IMR-90 (cell line): ENCODE measurements at regions not wholly inside any gene's neighbourhood (a gene's known extent, or its start where the extent isn't known, plus 50 kb on each side); places are given as distances from the start of the nearest gene placed in this dataset.

Source experiments
- ATAC-seq: fragments of 200-7000 bp; cut with Tn5 transposase; 2 replicates; pipeline ENCODE4 v1.9.1; 2020; ENCODE audit warnings: low read depth, mild to moderate bottlenecking, moderate library complexity
- BruUV-seq: library from RNA; stranded (reverse); fragments of 400-500 nt; replicated peaks from 2 replicates; lab custom pipeline; 2021; lab: Mats Ljungman, UMichigan
- CTCF ChIA-PET: fragments of 300-600 bp; formaldehyde crosslinking; extraction: SDS; loops from one replicate; lab custom pipeline; 2021; ENCODE audit warnings: antibody characterized with exemption; lab: Yijun Ruan, JAX
- POLR2A ChIA-PET: fragments of 300-600 bp; sonication (Branson Sonifier 250); formaldehyde crosslinking; loops from one replicate; lab custom pipeline; 2022; ENCODE audit warnings: antibody characterized with exemption; ENCODE audit not compliant: unreplicated experiment; lab: Charles Lee
- DNase-seq: peaks from one replicate; pipeline ENCODE4 v3.0.0; 2013
- H2AFZ ChIP-seq: replicated peaks from 2 replicates; pipeline ENCODE3; 2013; ENCODE audit warnings: low read length, mild to moderate bottlenecking; ENCODE audit not compliant: poor library complexity
- H2AK5ac ChIP-seq: 2 replicates; pipeline ENCODE4 v1.6.1; 2013; ENCODE audit warnings: low read depth, low read length, inconsistent platforms
- H2AK9ac ChIP-seq: replicated peaks from 2 replicates; pipeline ENCODE3; 2013; ENCODE audit warnings: mild to moderate bottlenecking, low read depth, low read length, moderate library complexity; ENCODE audit not compliant: poor library complexity
- H2BK120ac ChIP-seq: 2 replicates; pipeline ENCODE4 v1.6.1; 2013; ENCODE audit warnings: low read depth, low read length, inconsistent platforms
- H2BK15ac ChIP-seq: 3 replicates; pipeline ENCODE4 v1.6.1; 2013; ENCODE audit warnings: low read depth, low read length, inconsistent platforms
- H2BK20ac ChIP-seq: 2 replicates; pipeline ENCODE4 v1.6.1; 2013; ENCODE audit warnings: low read depth, mild to moderate bottlenecking, inconsistent platforms, low read length, moderate library complexity
- H2BK5ac ChIP-seq: 2 replicates; pipeline ENCODE4 v1.6.1; 2013; ENCODE audit warnings: mild to moderate bottlenecking, low read depth, low read length, inconsistent platforms; ENCODE audit not compliant: poor library complexity, severe bottlenecking
- H3K14ac ChIP-seq: replicated peaks from 2 replicates; pipeline ENCODE4 v1.6.1; 2013; ENCODE audit warnings: low read depth, low read length, inconsistent platforms
- H3K18ac ChIP-seq: 2 replicates; pipeline ENCODE4 v1.6.1; 2013; ENCODE audit warnings: low read depth, low read length, control low read depth
- H3K23ac ChIP-seq: 2 replicates; pipeline ENCODE4 v1.6.1; 2013; ENCODE audit warnings: low read depth, low read length, inconsistent platforms
- H3K27ac ChIP-seq: 2 replicates; pipeline ENCODE4 v1.5.1; 2013; ENCODE audit warnings: mild to moderate bottlenecking, control low read depth, low read length; ENCODE audit not compliant: insufficient read depth
- H3K27me3 ChIP-seq: 2 replicates; pipeline ENCODE4 v1.6.1; 2013; ENCODE audit warnings: low read length; ENCODE audit not compliant: control insufficient read depth, insufficient read depth
- H3K36me3 ChIP-seq: 2 replicates; pipeline ENCODE4 v1.6.1; 2013; ENCODE audit warnings: low read length, mixed read lengths; ENCODE audit not compliant: control insufficient read depth, insufficient read depth
- H3K4ac ChIP-seq: 2 replicates; pipeline ENCODE4 v1.6.1; 2013; ENCODE audit warnings: low read depth, low read length, inconsistent platforms
- H3K4me1 ChIP-seq: 2 replicates; pipeline ENCODE4 v1.6.1; 2013; ENCODE audit warnings: low read length, mixed read lengths; ENCODE audit not compliant: control insufficient read depth, insufficient read depth
- H3K4me2 ChIP-seq: 2 replicates; pipeline ENCODE4 v1.6.1; 2013; ENCODE audit warnings: low read depth, mild to moderate bottlenecking, control low read depth, low read length, moderate library complexity
- H3K4me3 ChIP-seq: 2 replicates; pipeline ENCODE4 v1.5.1; 2013; ENCODE audit warnings: low read depth, mild to moderate bottlenecking, control low read depth, low read length, moderate library complexity; ENCODE audit not compliant: insufficient read depth
- H3K56ac ChIP-seq: 2 replicates; pipeline ENCODE4 v1.6.1; 2013; ENCODE audit warnings: low read length, inconsistent platforms; ENCODE audit not compliant: insufficient read depth; ENCODE audit errors: extremely low read depth
- H3K79me1 ChIP-seq, 2 experiments: 2 replicates each; pipeline ENCODE4 v1.6.1; 2013; ENCODE audit warnings: low read length in 2 of 2, inconsistent platforms in 1 of 2, low read depth in 1 of 2
- H3K9ac ChIP-seq: 2 replicates; pipeline ENCODE4 v1.6.1; 2013; ENCODE audit warnings: low read depth, low read length, control low read depth
- H3K9me1 ChIP-seq: 2 replicates; pipeline ENCODE4 v1.6.1; 2013; ENCODE audit warnings: low read length, inconsistent platforms; ENCODE audit not compliant: insufficient read depth
- H3K9me3 ChIP-seq: 2 replicates; pipeline ENCODE4 v1.6.1; 2013; ENCODE audit warnings: low read length; ENCODE audit not compliant: control insufficient read depth, insufficient read depth
- H4K20me1 ChIP-seq: 2 replicates; pipeline ENCODE4 v1.6.1; 2013; ENCODE audit warnings: low read length, inconsistent platforms; ENCODE audit not compliant: insufficient read depth
- H4K5ac ChIP-seq: 2 replicates; pipeline ENCODE4 v1.6.1; 2013; ENCODE audit warnings: mild to moderate bottlenecking, low read depth, low read length, control low read depth
- H4K8ac ChIP-seq, 2 experiments: 2 replicates each; pipeline ENCODE4 v1.6.1; 2013; ENCODE audit warnings: low read depth in 2 of 2, low read length in 2 of 2, control low read depth in 1 of 2, inconsistent platforms in 1 of 2
- H4K91ac ChIP-seq: 2 replicates; pipeline ENCODE4 v1.6.1; 2013; ENCODE audit warnings: low read depth, low read length, inconsistent platforms; ENCODE audit not compliant: insufficient read depth
- BHLHE40 ChIP-seq: fragments of 150-350 bp; IDR thresholded peaks from 2 replicates; pipeline ENCODE4 v1.6.1; 2016; ENCODE audit warnings: mild to moderate bottlenecking, low read depth, low read length
- CEBPB ChIP-seq: IDR thresholded peaks from 2 replicates; pipeline ENCODE4 v1.6.1; 2012; ENCODE audit warnings: low read depth, low read length, improper control_type of control experiment
- CHD1 ChIP-seq: IDR thresholded peaks from 2 replicates; pipeline ENCODE4 v1.6.1; 2012; ENCODE audit warnings: low read depth, low read length, improper control_type of control experiment
- FOS ChIP-seq: fragments of 150-350 bp; IDR thresholded peaks from 2 replicates; pipeline ENCODE4 v1.6.1; 2016; ENCODE audit warnings: low read depth, low read length
- MAFK ChIP-seq: IDR thresholded peaks from 2 replicates; pipeline ENCODE4 v1.6.1; 2012; ENCODE audit warnings: low read depth, low read length, improper control_type of control experiment
- MAZ ChIP-seq: IDR thresholded peaks from 2 replicates; pipeline ENCODE4 v1.6.1; 2012; ENCODE audit warnings: low read depth, mild to moderate bottlenecking, low read length, improper control_type of control experiment, moderate library complexity, borderline replicate concordance
- MXI1 ChIP-seq: IDR thresholded peaks from 2 replicates; pipeline ENCODE4 v1.6.1; 2012; ENCODE audit warnings: low read depth, mild to moderate bottlenecking, low read length, moderate library complexity, borderline replicate concordance
- NFE2L2 ChIP-seq: fragments of 150-350 bp; IDR thresholded peaks from 2 replicates; pipeline ENCODE4 v1.6.1; 2016; ENCODE audit warnings: low read depth, mild to moderate bottlenecking, low read length
- POLR2A ChIP-seq: IDR thresholded peaks from 2 replicates; pipeline ENCODE4 v1.6.1; 2012; ENCODE audit warnings: mild to moderate bottlenecking, low read depth, low read length
- RAD21 ChIP-seq: IDR thresholded peaks from 2 replicates; pipeline ENCODE4 v1.6.1; 2012; ENCODE audit warnings: low read length, improper control_type of control experiment
- RCOR1 ChIP-seq: IDR thresholded peaks from 2 replicates; pipeline ENCODE4 v1.6.1; 2012; ENCODE audit warnings: mild to moderate bottlenecking, low read length, improper control_type of control experiment; ENCODE audit not compliant: insufficient replicate concordance
- RFX5 ChIP-seq: IDR thresholded peaks from 2 replicates; pipeline ENCODE4 v1.8.0; 2012; ENCODE audit warnings: low read depth, mild to moderate bottlenecking, low read length, moderate library complexity
- SMC3 ChIP-seq: fragments of 150-350 bp; IDR thresholded peaks from 2 replicates; pipeline ENCODE4 v1.6.1; 2016; ENCODE audit warnings: low read depth, mild to moderate bottlenecking, antibody characterized with exemption, low read length, moderate library complexity
- WGBS, 2 experiments: methylation state at CpG; one replicate each; pipeline versions ENCODE4 v1.1.5 to v1.1.7; 2013; ENCODE audit warnings: missing lambda C conversion rate in 2 of 2; ENCODE audit not compliant: insufficient read length in 1 of 2; ENCODE audit errors: extremely low coverage in 2 of 2; 5-methylcytosine and 5-hydroxymethylcytosine counted together
- dilution Hi-C: fragments of 300-500 bp; cut with HindIII; formaldehyde crosslinking; loops from one replicate; pipeline ENCODE4 v1.14.3; 2018; ENCODE audit warnings: low sequenced_read_pairs; ENCODE audit not compliant: unreplicated experiment
- in situ Hi-C: fragments of 300-500 bp; cut with MboI; formaldehyde crosslinking; loops from 3 replicates; pipeline ENCODE4 v1.14.3; 2019; ENCODE audit warnings: low sequenced_read_pairs, inconsistent platforms, mixed read lengths
- intact Hi-C: fragments of 100-400 bp; cut with micrococcal nuclease; formaldehyde crosslinking; loops from 2 replicates; pipeline ENCODE4 v1.10.0; 2022
- TF ChIP-seq, protein P1 (sequence below): fragments of 150-350 bp; IDR thresholded peaks from 2 replicates; pipeline ENCODE4 v1.6.1; 2016; ENCODE audit warnings: low read depth, mild to moderate bottlenecking, low read length, moderate library complexity, borderline replicate concordance
- TF ChIP-seq, protein P2 (sequence below): fragments of 150-350 bp; IDR thresholded peaks from 2 replicates; pipeline ENCODE4 v1.6.1; 2017; ENCODE audit warnings: mild to moderate bottlenecking, antibody characterized with exemption, low read length, low read depth
- TF ChIP-seq, protein P3 (sequence below): conservative IDR thresholded peaks from 2 replicates; pipeline ENCODE4 v1.5.1; 2012; ENCODE audit warnings: mild to moderate bottlenecking, low read depth, low read length, improper control_type of control experiment

DNA sequence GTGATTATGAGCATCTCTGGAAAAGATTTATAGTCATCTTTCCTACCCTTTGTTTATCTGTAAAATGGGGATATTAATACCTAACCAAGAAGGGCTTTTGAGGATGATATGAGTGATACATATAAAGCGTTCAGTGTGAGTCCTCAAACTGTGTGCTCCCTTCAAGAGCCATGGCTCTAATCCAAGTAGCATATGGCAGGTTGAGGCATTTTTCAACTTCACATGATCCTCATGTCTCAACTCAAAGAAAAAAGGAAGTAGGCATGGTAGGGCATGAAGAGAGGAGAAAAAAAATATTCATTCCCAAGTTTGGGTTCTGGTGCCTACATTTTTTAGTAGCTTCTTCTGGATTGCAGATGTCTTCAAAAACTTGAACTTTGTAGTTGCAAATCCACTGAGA, 286.3 kb upstream of the ATP2B1 start:
- dilution Hi-C loops: no loop called here
- ChIA-PET POLR2A (no interaction called here), CTCF (no interaction called here)
- H3K18ac ChIP-seq: no peak overlapping the region
- no peaks in the 10 kb centered on the region for H4K20me1 ChIP-seq
- TF ChIP-seq MAZ (no peak), FOS (no peak), CHD1 (no peak), RAD21 (no peak), POLR2A (no peak), BHLHE40 (no peak), RCOR1 (no peak), CEBPB (no peak), NFE2L2 (no peak), MXI1 (no peak), MAFK (no peak), SMC3 (no peak), RFX5 (no peak)
- TF ChIP-seq, protein P1, sequence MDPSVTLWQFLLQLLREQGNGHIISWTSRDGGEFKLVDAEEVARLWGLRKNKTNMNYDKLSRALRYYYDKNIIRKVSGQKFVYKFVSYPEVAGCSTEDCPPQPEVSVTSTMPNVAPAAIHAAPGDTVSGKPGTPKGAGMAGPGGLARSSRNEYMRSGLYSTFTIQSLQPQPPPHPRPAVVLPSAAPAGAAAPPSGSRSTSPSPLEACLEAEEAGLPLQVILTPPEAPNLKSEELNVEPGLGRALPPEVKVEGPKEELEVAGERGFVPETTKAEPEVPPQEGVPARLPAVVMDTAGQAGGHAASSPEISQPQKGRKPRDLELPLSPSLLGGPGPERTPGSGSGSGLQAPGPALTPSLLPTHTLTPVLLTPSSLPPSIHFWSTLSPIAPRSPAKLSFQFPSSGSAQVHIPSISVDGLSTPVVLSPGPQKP: no peak
- TF ChIP-seq, protein P2, sequence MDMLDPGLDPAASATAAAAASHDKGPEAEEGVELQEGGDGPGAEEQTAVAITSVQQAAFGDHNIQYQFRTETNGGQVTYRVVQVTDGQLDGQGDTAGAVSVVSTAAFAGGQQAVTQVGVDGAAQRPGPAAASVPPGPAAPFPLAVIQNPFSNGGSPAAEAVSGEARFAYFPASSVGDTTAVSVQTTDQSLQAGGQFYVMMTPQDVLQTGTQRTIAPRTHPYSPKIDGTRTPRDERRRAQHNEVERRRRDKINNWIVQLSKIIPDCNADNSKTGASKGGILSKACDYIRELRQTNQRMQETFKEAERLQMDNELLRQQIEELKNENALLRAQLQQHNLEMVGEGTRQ: no peak
- TF ChIP-seq, protein P3, sequence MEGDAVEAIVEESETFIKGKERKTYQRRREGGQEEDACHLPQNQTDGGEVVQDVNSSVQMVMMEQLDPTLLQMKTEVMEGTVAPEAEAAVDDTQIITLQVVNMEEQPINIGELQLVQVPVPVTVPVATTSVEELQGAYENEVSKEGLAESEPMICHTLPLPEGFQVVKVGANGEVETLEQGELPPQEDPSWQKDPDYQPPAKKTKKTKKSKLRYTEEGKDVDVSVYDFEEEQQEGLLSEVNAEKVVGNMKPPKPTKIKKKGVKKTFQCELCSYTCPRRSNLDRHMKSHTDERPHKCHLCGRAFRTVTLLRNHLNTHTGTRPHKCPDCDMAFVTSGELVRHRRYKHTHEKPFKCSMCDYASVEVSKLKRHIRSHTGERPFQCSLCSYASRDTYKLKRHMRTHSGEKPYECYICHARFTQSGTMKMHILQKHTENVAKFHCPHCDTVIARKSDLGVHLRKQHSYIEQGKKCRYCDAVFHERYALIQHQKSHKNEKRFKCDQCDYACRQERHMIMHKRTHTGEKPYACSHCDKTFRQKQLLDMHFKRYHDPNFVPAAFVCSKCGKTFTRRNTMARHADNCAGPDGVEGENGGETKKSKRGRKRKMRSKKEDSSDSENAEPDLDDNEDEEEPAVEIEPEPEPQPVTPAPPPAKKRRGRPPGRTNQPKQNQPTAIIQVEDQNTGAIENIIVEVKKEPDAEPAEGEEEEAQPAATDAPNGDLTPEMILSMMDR: no peak
- H3K27ac ChIP-seq: no peak overlapping the region
- no peaks in the 10 kb centered on the region for H3K36me3 ChIP-seq
- no TSS peak for BruUV-seq
- H4K8ac ChIP-seq: no peak overlapping the region
- peaks cover 5% of the 10 kb centered on the region for H3K4me1 ChIP-seq
- no peak overlapping the region for H3K56ac ChIP-seq
- H2AFZ ChIP-seq: no peak overlapping the region
- in situ Hi-C loops: no loop called here
- H2BK15ac ChIP-seq: no peak overlapping the region
- no peak overlapping the region for H2BK120ac ChIP-seq
- H2BK5ac ChIP-seq: no peak overlapping the region
- H3K9me3 ChIP-seq: no peaks in the 10 kb centered on the region
- DNase-seq (no peak), ATAC-seq (no peak)
- WGBS, 2 experiments: no CpG with 5 or more reads among the region's 1 CpG
- H3K4me3 ChIP-seq: no peak overlapping the region
- H3K4me2 ChIP-seq: no peak overlapping the region
- intact Hi-C loops: no loop called here
- peaks cover 5% of the 10 kb centered on the region; the same call in 1 of the 2 replicates for H3K9me1 ChIP-seq
- H3K14ac ChIP-seq: no peak overlapping the region
- H3K4ac ChIP-seq: no peak overlapping the region
- H2AK9ac ChIP-seq: no peak overlapping the region
- H2BK20ac ChIP-seq: no peak overlapping the region; the same call in 1 of the 2 replicates
- H3K9ac ChIP-seq: no peak overlapping the region
- H3K23ac ChIP-seq: no peak overlapping the region
- H2AK5ac ChIP-seq: no peak overlapping the region
- H4K5ac ChIP-seq: no peak overlapping the region
- H3K27me3 ChIP-seq: no peaks in the 10 kb centered on the region
- H4K91ac ChIP-seq: no peak overlapping the region
- no peaks in the 10 kb centered on the region for H3K79me1 ChIP-seq
